Activated CD4-positive, alpha-beta T cell treated with anti-CD3 and anti-CD28 coated beads, Interleukin-2, amount 10 ng/mL, durations not matched to agents 24 days and 14 days (primary cell): ENCODE measurements at regions not wholly inside any gene's neighbourhood (a gene's known extent, or its start where the extent isn't known, plus 50 kb on each side); places are given as distances from the start of the nearest gene placed in this dataset.

Experiments
- DNase-seq: peaks from one replicate; pipeline ENCODE4 v3.0.0; 2022
- H3K27ac Mint-ChIP-seq: one replicate; pipeline ENCODE4 v1.8.0; 2022; ENCODE audit warnings: mild to moderate bottlenecking, mixed read lengths
- H3K27me3 Mint-ChIP-seq: one replicate; pipeline ENCODE4 v1.8.0; 2022; ENCODE audit warnings: mixed read lengths
- H3K36me3 Mint-ChIP-seq: one replicate; pipeline ENCODE4 v1.8.0; 2022; ENCODE audit warnings: low read depth, mild to moderate bottlenecking, mixed read lengths
- H3K4me1 Mint-ChIP-seq: one replicate; pipeline ENCODE4 v1.8.0; 2021; ENCODE audit warnings: mixed read lengths
- H3K4me3 Mint-ChIP-seq: one replicate; pipeline ENCODE4 v1.8.0; 2022; ENCODE audit warnings: mild to moderate bottlenecking, moderate library complexity, mixed read lengths
- H3K9me3 Mint-ChIP-seq: one replicate; pipeline ENCODE4 v1.8.0; 2021; ENCODE audit warnings: mixed read lengths
- intact Hi-C: fragments of 100-400 bp; cut with micrococcal nuclease; formaldehyde crosslinking; loops from one replicate; pipeline ENCODE4 v1.15.1; 2023

- Mint-ChIP-seq H3K27me3 (no peaks in the 10 kb centered on the region), H3K9me3 (no peaks in the 10 kb centered on the region)
These were observed 118.5 kb downstream of the EN1 start for GRCh38 chr2:118728984-118729383.

GRCh38 chr2:118726821-118727220 lies 120.6 kb downstream of the EN1 start:
- Mint-ChIP-seq H3K27me3 (no peaks in the 10 kb centered on the region), H3K27ac (no peak overlapping the region), H3K9me3 (no peaks in the 10 kb centered on the region), H3K4me1 (no peaks in the 10 kb centered on the region), H3K4me3 (no peak overlapping the region), H3K36me3 (no peaks in the 10 kb centered on the region)
- intact Hi-C loops, result no loop called here
- no peak for DNase-seq

More at GRCh38 chr2:118728984-118729383, 118.5 kb downstream of the EN1 start:
- H3K4me1 Mint-ChIP-seq, result no peaks in the 10 kb centered on the region
- no peak for DNase-seq
- no peak overlapping the region for H3K4me3 Mint-ChIP-seq
- H3K27ac Mint-ChIP-seq, result no peak overlapping the region
- intact Hi-C loops, result no loop called here
- no peaks in the 10 kb centered on the region for H3K36me3 Mint-ChIP-seq

- Mint-ChIP-seq H3K27me3 (no peaks in the 10 kb centered on the region), H3K4me1 (no peaks in the 10 kb centered on the region), H3K27ac (no peak overlapping the region), H3K4me3 (no peak overlapping the region), H3K36me3 (no peaks in the 10 kb centered on the region), H3K9me3 (no peaks in the 10 kb centered on the region)
- no peak for DNase-seq
- intact Hi-C loops, result no loop called here
These were observed 124.1 kb downstream of the EN1 start for GRCh38 chr2:118723394-118723793.

- no peaks in the 10 kb centered on the region for H3K27me3 Mint-ChIP-seq
- no peak for DNase-seq
- H3K36me3 Mint-ChIP-seq, result no peaks in the 10 kb centered on the region
- no peaks in the 10 kb centered on the region for H3K9me3 Mint-ChIP-seq
- intact Hi-C loops, result no loop called here
- H3K4me1 Mint-ChIP-seq, result no peaks in the 10 kb centered on the region
- no peak overlapping the region for H3K4me3 Mint-ChIP-seq
- no peak overlapping the region for H3K27ac Mint-ChIP-seq
These were observed 124.5 kb downstream of the EN1 start for GRCh38 chr2:118722976-118723375.

GRCh38 chr2:118721817-118722551 lies 125.5 kb downstream of the EN1 start:
- Mint-ChIP-seq H3K4me3 (no peak overlapping the region), H3K36me3 (no peaks in the 10 kb centered on the region), H3K27me3 (no peaks in the 10 kb centered on the region), H3K27ac (no peak overlapping the region), H3K4me1 (no peaks in the 10 kb centered on the region), H3K9me3 (no peaks in the 10 kb centered on the region)
- DNase-seq, result no peak
- intact Hi-C loops, result no loop called here

GRCh38 chr2:118720866-118721265 lies 126.6 kb downstream of the EN1 start:
- DNase-seq, result no peak
- H3K9me3 Mint-ChIP-seq, result no peaks in the 10 kb centered on the region
- H3K4me1 Mint-ChIP-seq, result no peaks in the 10 kb centered on the region
- H3K27me3 Mint-ChIP-seq, result no peaks in the 10 kb centered on the region
- no peak overlapping the region for H3K27ac Mint-ChIP-seq
- intact Hi-C loops, result no loop called here
- no peaks in the 10 kb centered on the region for H3K36me3 Mint-ChIP-seq
- no peak overlapping the region for H3K4me3 Mint-ChIP-seq

- intact Hi-C loops, result no loop called here
- Mint-ChIP-seq H3K36me3 (no peaks in the 10 kb centered on the region), H3K4me3 (no peak overlapping the region), H3K27me3 (no peaks in the 10 kb centered on the region), H3K27ac (no peak overlapping the region), H3K4me1 (no peaks in the 10 kb centered on the region), H3K9me3 (no peaks in the 10 kb centered on the region)
- DNase-seq, result no peak
These were observed 128.5 kb downstream of the EN1 start for GRCh38 chr2:118718921-118719320.

- intact Hi-C loops, result no loop called here
These were observed 131.3 kb downstream of the EN1 start for GRCh38 chr2:118716102-118716501.

GRCh38 chr2:118714118-118714517 lies 133.3 kb downstream of the EN1 start:
- H3K27ac Mint-ChIP-seq, result no peak overlapping the region
- intact Hi-C loops, result no loop called here
- H3K9me3 Mint-ChIP-seq, result no peaks in the 10 kb centered on the region
- no peaks in the 10 kb centered on the region for H3K4me1 Mint-ChIP-seq
- no peak for DNase-seq
- no peaks in the 10 kb centered on the region for H3K27me3 Mint-ChIP-seq
- no peaks in the 10 kb centered on the region for H3K36me3 Mint-ChIP-seq
- H3K4me3 Mint-ChIP-seq, result no peak overlapping the region

More at GRCh38 chr2:118716102-118716501, 131.3 kb downstream of the EN1 start:
- H3K27ac Mint-ChIP-seq, result no peak overlapping the region
- H3K4me3 Mint-ChIP-seq, result no peak overlapping the region
- DNase-seq, result no peak
- H3K4me1 Mint-ChIP-seq, result no peaks in the 10 kb centered on the region
- no peaks in the 10 kb centered on the region for H3K9me3 Mint-ChIP-seq
- H3K36me3 Mint-ChIP-seq, result no peaks in the 10 kb centered on the region
- H3K27me3 Mint-ChIP-seq, result no peaks in the 10 kb centered on the region

GRCh38 chr2:118711603-118712002 lies 135.8 kb downstream of the EN1 start:
- no peak for DNase-seq
- Mint-ChIP-seq H3K27ac (no peak overlapping the region), H3K9me3 (no peaks in the 10 kb centered on the region)

GRCh38 chr2:118710481-118710880 lies 137.0 kb downstream of the EN1 start:
- Mint-ChIP-seq H3K4me3 (no peak overlapping the region), H3K9me3 (no peaks in the 10 kb centered on the region), H3K4me1 (no peaks in the 10 kb centered on the region), H3K27ac (no peak overlapping the region), H3K27me3 (no peaks in the 10 kb centered on the region), H3K36me3 (no peaks in the 10 kb centered on the region)
- intact Hi-C loops, result no loop called here
- DNase-seq, result no peak

More at GRCh38 chr2:118711603-118712002, 135.8 kb downstream of the EN1 start:
- Mint-ChIP-seq H3K36me3 (no peaks in the 10 kb centered on the region), H3K4me1 (no peaks in the 10 kb centered on the region), H3K4me3 (no peak overlapping the region), H3K27me3 (no peaks in the 10 kb centered on the region)
- intact Hi-C loops, result no loop called here

GRCh38 chr2:118709786-118710185 lies 137.7 kb downstream of the EN1 start:
- no peak for DNase-seq
- no peak overlapping the region for H3K27ac Mint-ChIP-seq
- no peaks in the 10 kb centered on the region for H3K4me1 Mint-ChIP-seq
- intact Hi-C loops, result no loop called here
- no peaks in the 10 kb centered on the region for H3K9me3 Mint-ChIP-seq
- H3K27me3 Mint-ChIP-seq, result no peaks in the 10 kb centered on the region
- H3K36me3 Mint-ChIP-seq, result no peaks in the 10 kb centered on the region
- no peak overlapping the region for H3K4me3 Mint-ChIP-seq

GRCh38 chr2:118706844-118707243 lies 140.6 kb downstream of the EN1 start:
- intact Hi-C loops, result no loop called here
- H3K27ac Mint-ChIP-seq, result no peak overlapping the region
- H3K36me3 Mint-ChIP-seq, result no peaks in the 10 kb centered on the region
- no peaks in the 10 kb centered on the region for H3K9me3 Mint-ChIP-seq
- H3K4me3 Mint-ChIP-seq, result no peak overlapping the region
- no peaks in the 10 kb centered on the region for H3K27me3 Mint-ChIP-seq
- H3K4me1 Mint-ChIP-seq, result no peaks in the 10 kb centered on the region
- no peak for DNase-seq

- no peak for DNase-seq
- Mint-ChIP-seq H3K9me3 (no peaks in the 10 kb centered on the region), H3K27me3 (no peaks in the 10 kb centered on the region), H3K4me1 (no peaks in the 10 kb centered on the region), H3K27ac (no peak overlapping the region), H3K36me3 (no peaks in the 10 kb centered on the region), H3K4me3 (no peak overlapping the region)
- intact Hi-C loops, result no loop called here
These were observed 141.1 kb downstream of the EN1 start for GRCh38 chr2:118706371-118706770.

- H3K27ac Mint-ChIP-seq, result no peak overlapping the region
- H3K27me3 Mint-ChIP-seq, result no peaks in the 10 kb centered on the region
- H3K36me3 Mint-ChIP-seq, result no peaks in the 10 kb centered on the region
- DNase-seq, result no peak
- intact Hi-C loops, result no loop called here
- H3K4me3 Mint-ChIP-seq, result no peak overlapping the region
- H3K4me1 Mint-ChIP-seq, result no peaks in the 10 kb centered on the region
- H3K9me3 Mint-ChIP-seq, result no peaks in the 10 kb centered on the region
These were observed 142.4 kb downstream of the EN1 start for GRCh38 chr2:118705032-118705431.
